Activated naive CD4-positive, alpha-beta T cell treated with anti-CD3 and anti-CD28 coated beads, Interleukin-2, amount 50 U/mL, for 24 hours (primary cell): ENCODE measurements at regions not wholly inside any gene's neighbourhood (a gene's known extent, or its start where the extent isn't known, plus 50 kb on each side); places are given as distances from the start of the nearest gene placed in this dataset.
"Not testable (repeated sequence)": the region's sequence is repeated elsewhere in the genome, so short reads cannot be mapped to it uniquely, and the experiment has no call there.

ENCODE experiments used
- H3K27ac Mint-ChIP-seq: one replicate; pipeline ENCODE4 v1.8.0; 2021; ENCODE audit warnings: mild to moderate bottlenecking, mixed read lengths
- H3K27me3 Mint-ChIP-seq: one replicate; pipeline ENCODE4 v1.8.0; 2021; ENCODE audit warnings: mixed read lengths
- H3K36me3 Mint-ChIP-seq: one replicate; pipeline ENCODE4 v1.8.0; 2021; ENCODE audit warnings: mixed read lengths
- H3K4me1 Mint-ChIP-seq: one replicate; pipeline ENCODE4 v1.8.0; 2021; ENCODE audit warnings: mixed read lengths
- H3K4me3 Mint-ChIP-seq: one replicate; pipeline ENCODE4 v1.8.0; 2021; ENCODE audit warnings: mild to moderate bottlenecking, mixed read lengths
- H3K9me3 Mint-ChIP-seq: one replicate; pipeline ENCODE4 v1.8.0; 2021; ENCODE audit warnings: mixed read lengths

DNA sequence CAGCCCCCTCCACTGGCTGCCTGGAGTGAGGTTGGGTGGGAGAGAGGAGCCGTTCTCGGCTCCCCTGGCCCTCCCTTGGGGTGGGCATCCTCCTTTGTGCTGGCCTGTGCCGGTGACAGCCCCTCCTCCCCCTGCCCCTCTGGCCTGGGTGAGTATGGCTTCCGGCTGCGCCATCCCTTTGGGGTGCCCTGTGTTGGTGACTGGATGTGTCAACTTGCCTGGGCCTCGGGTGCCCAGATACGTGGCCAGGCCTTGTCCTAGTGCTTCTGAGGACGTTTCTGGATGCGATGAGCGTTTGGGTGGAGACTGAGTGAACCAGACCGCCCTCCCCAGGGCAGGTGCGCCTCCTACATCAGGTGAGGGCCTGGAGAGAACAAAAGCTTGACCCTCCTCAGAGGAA, 59.7 kb downstream of the PLXNA1 start:
- Mint-ChIP-seq H3K4me3 (no peak overlapping the region), H3K27me3 (no peaks in the 10 kb centered on the region), H3K9me3 (no peaks in the 10 kb centered on the region), H3K4me1 (no peaks in the 10 kb centered on the region), H3K36me3 (no peaks in the 10 kb centered on the region), H3K27ac (no peak overlapping the region)

DNA sequence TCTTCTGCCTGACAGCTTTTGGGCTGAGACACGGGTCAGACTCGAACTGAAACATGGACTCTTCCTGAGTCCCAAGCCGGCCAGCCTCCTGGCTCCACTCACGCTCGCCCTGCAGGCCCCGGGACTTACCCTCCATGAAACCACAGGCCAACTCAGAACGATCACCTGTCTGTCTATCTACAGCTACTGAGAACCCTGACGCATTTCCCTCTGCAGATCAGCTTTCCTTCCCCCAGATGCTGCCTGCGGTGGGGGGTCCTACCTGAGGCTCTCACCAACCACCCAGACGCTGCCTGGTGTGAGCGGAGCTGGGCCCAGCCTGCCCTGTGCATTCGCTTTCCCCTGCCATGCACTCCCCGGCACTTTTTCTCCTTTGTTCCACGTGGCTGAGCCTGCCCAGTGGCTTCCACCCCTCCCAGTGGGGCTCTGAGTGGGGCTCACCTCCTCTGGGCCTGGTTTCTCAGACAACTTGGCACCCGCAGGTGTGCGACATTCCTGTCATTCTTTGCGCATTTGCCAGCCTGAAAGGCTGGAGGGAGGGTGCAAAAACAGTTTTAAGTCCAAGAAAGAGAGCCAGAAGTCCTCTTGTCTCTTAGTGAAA, 60.2 kb downstream of the PLXNA1 start:
- Mint-ChIP-seq H3K9me3 (peaks cover 1% of the 10 kb centered on the region), H3K4me1 (no peaks in the 10 kb centered on the region), H3K27me3 (no peaks in the 10 kb centered on the region), H3K4me3 (no peak overlapping the region), H3K27ac (no peak overlapping the region), H3K36me3 (no peaks in the 10 kb centered on the region)

DNA sequence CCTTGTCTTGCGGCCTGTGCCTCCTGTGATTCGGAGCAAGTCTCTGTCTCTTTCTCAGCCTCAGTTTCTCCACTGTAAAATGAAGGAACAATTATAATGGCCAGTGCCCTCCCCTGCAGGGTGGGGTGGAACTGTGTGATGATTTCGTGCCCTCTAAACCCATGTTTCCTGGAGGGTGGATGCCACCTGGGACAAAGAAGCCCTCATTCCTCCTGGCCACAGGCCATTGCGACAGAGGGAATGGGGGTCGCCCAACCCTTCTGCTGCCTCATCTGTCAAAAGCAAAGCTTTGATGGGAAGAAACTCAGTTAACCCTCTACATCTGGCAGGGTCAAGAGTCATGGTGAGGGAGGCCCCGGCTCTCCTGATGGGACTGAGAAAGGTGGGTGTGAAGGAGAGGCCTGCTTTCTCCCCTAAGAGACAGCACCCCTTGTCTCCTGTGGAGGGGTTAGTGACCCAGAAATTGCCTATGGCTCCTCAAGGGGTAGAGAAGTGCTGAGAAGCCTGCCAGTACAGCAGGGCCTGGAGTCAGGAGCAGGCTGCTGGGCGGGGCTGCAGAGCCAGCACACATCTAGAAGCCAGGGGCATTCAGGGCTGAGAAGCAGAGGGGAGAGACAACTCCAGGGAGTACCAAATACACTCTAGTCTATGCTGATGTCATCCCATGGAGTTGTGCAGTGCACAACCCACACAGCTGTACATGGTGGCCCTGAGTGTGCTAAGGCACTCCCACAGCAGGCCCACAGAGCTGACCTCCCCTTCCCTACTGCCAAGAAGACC, 61.0 kb downstream of the PLXNA1 start:
- peaks cover 9% of the 10 kb centered on the region for H3K9me3 Mint-ChIP-seq
- no peak overlapping the region for H3K27ac Mint-ChIP-seq
- no peaks in the 10 kb centered on the region for H3K27me3 Mint-ChIP-seq
- no peaks in the 10 kb centered on the region for H3K36me3 Mint-ChIP-seq
- no peaks in the 10 kb centered on the region for H3K4me1 Mint-ChIP-seq
- H3K4me3 Mint-ChIP-seq = no peak overlapping the region

DNA sequence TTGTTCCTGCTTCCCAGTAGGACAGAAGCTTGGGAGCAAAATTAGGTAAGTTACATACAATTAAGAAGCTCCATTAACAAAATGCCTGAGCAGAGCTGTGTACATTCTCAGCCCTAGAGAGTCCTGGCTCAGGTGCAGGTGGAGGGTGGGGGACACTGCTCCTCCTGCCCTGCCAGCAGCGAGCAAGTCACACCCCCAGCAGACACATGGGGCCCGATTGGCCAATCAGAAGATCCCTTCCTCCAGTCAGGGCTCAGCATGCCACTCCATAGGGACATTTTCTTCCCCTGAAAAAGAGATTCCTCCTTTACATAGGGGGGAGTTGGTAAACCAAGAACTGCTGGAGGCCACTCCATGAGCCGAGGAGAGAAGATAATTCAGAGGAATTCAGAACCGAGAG, 62.1 kb downstream of the PLXNA1 start:
- H3K9me3 Mint-ChIP-seq = peaks cover 12% of the 10 kb centered on the region
- no peaks in the 10 kb centered on the region for H3K4me1 Mint-ChIP-seq
- no peak overlapping the region for H3K27ac Mint-ChIP-seq
- H3K4me3 Mint-ChIP-seq = no peak overlapping the region
- no peaks in the 10 kb centered on the region for H3K36me3 Mint-ChIP-seq
- peaks cover 3% of the 10 kb centered on the region for H3K27me3 Mint-ChIP-seq

DNA sequence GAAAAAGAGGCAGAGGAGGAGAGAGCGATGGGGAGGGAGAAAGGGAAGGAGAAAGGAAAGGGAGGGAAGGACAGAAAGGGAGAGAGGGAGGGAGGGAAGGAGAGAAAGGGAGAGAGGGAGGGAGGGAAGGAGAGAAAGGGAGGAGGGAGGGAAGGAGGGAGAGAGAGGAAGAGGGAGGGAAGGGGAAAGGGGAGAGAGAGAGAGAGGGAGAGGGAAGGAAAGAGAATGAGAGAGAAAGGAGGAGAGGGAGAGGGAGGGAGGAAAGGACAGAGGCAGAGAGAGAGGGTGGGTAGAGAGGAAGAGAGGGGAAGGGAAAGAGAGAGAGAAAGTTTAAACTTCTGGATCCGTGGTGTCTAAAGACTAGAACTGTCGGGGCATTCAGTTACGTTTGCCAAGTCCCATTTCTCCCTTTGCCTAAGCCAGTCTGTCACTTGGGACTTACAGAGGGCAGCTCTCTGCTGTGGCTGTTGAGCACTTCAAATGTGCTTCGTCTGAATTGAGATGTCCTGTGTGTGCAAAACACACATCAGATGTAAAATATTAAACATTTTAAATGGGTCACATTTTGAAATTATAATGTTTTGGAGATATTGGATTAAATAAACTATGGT, 62.6 kb downstream of the PLXNA1 start:
- H3K9me3 Mint-ChIP-seq = peaks cover 12% of the 10 kb centered on the region

DNA sequence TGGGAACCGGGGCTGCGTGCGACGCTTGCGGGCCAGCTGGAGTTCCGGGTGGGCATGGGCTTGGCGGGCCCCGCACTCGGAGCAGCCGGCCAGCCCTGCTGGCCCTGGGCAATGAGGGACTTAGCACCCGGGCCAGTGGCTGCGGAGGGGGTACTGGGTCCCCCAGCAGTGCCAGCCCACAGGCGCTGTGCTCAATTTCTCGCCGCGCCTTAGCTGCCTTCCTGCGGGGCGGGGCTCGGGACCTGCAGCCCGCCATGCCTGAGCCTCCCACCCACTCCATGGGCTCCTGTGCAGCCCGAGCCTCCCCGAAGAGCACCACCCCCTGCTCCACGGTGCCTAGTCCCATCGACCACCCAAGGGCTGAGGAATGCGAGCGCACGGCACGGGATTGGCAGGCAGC, 63.8 kb downstream of the PLXNA1 start:
- peaks cover 12% of the 10 kb centered on the region for H3K9me3 Mint-ChIP-seq
- not testable (repeated sequence) for H3K27me3 Mint-ChIP-seq, H3K4me1 Mint-ChIP-seq, H3K27ac Mint-ChIP-seq, H3K4me3 Mint-ChIP-seq, H3K36me3 Mint-ChIP-seq

More for the DNA sequence above, 62.6 kb downstream of the PLXNA1 start:
- Mint-ChIP-seq H3K4me3 (no peak overlapping the region), H3K27ac (no peak overlapping the region), H3K27me3 (peaks cover 4% of the 10 kb centered on the region), H3K4me1 (no peaks in the 10 kb centered on the region), H3K36me3 (no peaks in the 10 kb centered on the region)

DNA sequence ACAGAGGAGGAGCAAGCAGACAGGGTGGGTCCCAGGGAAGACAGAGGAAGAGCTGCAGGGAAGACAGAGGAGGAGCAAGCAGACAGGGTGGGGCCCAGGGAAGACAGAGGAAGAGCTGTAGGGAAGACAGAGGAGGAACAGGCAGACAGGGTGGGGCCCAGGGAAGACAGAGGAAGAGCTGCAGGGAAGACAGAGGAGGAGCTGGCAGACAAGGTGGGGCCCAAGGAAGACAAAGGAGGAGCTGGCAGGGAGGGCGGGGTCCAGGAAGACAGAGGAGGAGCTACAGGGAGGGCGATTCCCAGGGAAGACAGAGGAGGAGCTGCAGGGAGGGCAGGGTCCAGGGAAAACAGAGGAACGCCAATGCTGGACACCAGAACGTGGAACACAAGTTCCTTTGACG, 66.5 kb downstream of the PLXNA1 start:
- peaks cover 12% of the 10 kb centered on the region for H3K9me3 Mint-ChIP-seq
- peaks cover 5% of the 10 kb centered on the region for H3K27me3 Mint-ChIP-seq
- no peaks in the 10 kb centered on the region for H3K4me1 Mint-ChIP-seq
- no peak overlapping the region for H3K4me3 Mint-ChIP-seq
- H3K36me3 Mint-ChIP-seq = no peaks in the 10 kb centered on the region
- H3K27ac Mint-ChIP-seq = no peak overlapping the region

DNA sequence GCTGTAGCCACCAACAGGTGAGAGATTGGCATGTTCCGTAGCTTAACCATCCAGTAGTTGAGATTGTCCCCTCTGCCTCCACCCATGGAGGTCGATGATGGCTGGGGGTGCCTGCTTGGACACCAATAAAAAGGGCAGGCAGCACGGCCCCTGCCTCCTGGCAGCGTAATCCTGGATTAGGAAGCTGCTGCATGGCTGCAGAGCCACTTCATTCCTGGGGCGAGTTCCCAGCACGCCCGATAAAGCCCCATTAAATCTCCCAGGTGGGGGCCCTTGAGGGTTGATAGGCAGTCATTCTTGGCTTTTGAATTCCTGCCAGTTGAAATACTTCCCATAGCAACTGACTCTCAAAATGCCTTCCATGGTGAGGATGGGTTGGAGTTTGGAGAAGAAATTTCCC, 67.8 kb downstream of the PLXNA1 start:
- Mint-ChIP-seq H3K4me1 (no peaks in the 10 kb centered on the region), H3K4me3 (no peak overlapping the region), H3K27ac (no peak overlapping the region), H3K27me3 (peaks cover 5% of the 10 kb centered on the region), H3K9me3 (peaks cover 12% of the 10 kb centered on the region), H3K36me3 (no peaks in the 10 kb centered on the region)

DNA sequence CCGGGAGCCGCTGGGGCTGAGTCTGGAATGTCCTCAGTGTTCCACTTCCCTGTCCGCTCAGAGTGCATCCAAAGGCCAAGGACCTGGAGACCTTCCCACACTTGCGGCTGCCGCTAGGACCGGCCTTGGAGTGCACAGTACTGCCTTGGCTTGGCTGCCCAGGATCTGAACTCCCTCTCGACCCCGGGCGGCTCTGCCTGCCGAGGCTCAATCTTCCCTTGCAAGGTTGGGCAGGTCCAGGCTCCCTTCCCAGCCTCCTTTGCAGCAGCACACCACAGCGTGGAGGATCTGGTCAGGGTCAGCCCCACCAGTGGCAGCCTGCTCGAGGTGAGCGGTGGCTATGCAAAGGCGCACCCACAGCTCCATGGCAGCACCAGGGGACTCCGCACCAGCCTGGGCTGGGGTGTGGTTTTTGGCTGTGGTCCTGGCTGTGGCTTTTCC, 69.2 kb downstream of the PLXNA1 start:
- no peak overlapping the region for H3K27ac Mint-ChIP-seq
- H3K4me1 Mint-ChIP-seq = no peaks in the 10 kb centered on the region
- H3K27me3 Mint-ChIP-seq = peaks cover 5% of the 10 kb centered on the region
- H3K36me3 Mint-ChIP-seq = no peaks in the 10 kb centered on the region
- H3K9me3 Mint-ChIP-seq = peaks cover 13% of the 10 kb centered on the region
- no peak overlapping the region for H3K4me3 Mint-ChIP-seq

DNA sequence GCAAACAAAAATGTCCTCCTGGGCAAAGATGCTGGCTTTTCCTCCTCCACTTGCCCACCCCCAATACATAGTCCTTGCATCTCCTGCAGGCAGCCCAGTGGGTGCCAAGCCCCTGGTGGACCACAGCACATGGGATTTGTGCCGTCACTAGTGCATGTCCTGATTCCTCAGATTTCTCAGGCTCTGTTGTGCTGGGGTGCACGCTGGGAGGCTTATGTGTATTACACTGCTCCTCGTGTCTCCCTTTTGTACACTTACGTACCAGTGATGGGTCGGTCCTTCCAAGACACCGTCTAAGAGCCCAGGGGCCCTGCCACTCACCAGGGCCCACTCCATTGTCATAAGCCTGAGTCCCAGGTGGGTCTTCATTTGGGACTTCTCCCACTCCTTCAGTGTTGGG, 70.1 kb downstream of the PLXNA1 start:
- H3K36me3 Mint-ChIP-seq = peaks cover 3% of the 10 kb centered on the region
- H3K27me3 Mint-ChIP-seq = peaks cover 5% of the 10 kb centered on the region
- H3K4me3 Mint-ChIP-seq = no peak overlapping the region
- peaks cover 20% of the 10 kb centered on the region for H3K9me3 Mint-ChIP-seq
- H3K27ac Mint-ChIP-seq = no peak overlapping the region
- no peaks in the 10 kb centered on the region for H3K4me1 Mint-ChIP-seq

DNA sequence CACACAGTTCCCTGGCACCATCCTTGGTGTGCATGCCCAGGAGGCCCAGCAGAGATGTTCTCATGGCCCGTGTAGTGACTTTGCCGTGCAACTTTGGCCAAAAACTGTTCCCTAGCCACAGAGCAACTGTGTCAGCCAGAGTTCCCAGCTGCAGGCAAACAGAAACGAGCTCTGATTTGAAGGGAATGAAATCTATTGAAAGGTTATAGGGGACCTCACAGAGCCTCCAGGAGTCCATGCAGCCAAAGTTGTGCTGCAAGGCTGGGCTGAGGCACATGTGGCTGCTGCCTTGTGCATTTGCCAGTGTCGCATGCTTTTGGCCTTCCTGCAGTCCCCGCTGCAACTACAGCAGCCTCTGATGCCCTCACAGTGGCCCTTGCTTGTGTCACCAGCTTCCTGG, 70.5 kb downstream of the PLXNA1 start:
- Mint-ChIP-seq H3K27me3 (peaks cover 5% of the 10 kb centered on the region), H3K27ac (no peak overlapping the region), H3K9me3 (peaks cover 16% of the 10 kb centered on the region), H3K4me3 (no peak overlapping the region), H3K36me3 (peaks cover 3% of the 10 kb centered on the region), H3K4me1 (no peaks in the 10 kb centered on the region)

DNA sequence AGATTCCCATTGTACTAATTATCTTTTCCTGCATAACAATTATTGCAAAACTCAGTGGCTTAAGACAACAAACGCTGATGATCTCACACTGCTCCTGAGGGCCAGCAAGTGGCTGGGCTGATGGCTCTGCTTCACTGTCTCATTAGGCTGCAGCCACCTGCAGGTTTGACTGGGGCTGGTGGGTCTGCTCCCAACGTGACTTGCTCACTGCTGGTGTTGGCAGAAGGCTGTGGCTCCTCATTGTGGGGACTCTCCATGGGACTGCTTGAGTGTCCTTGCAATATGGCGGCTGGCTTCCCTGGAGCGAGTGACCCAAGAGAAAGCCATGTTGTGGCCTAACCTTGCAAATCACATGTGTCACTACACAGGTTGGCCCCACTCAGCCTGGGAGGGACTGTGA, 71.1 kb downstream of the PLXNA1 start:
- no peak overlapping the region for H3K4me3 Mint-ChIP-seq
- peaks cover 3% of the 10 kb centered on the region for H3K36me3 Mint-ChIP-seq
- no peaks in the 10 kb centered on the region for H3K4me1 Mint-ChIP-seq
- H3K27me3 Mint-ChIP-seq = peaks cover 5% of the 10 kb centered on the region
- peaks cover 12% of the 10 kb centered on the region for H3K9me3 Mint-ChIP-seq
- no peak overlapping the region for H3K27ac Mint-ChIP-seq

DNA sequence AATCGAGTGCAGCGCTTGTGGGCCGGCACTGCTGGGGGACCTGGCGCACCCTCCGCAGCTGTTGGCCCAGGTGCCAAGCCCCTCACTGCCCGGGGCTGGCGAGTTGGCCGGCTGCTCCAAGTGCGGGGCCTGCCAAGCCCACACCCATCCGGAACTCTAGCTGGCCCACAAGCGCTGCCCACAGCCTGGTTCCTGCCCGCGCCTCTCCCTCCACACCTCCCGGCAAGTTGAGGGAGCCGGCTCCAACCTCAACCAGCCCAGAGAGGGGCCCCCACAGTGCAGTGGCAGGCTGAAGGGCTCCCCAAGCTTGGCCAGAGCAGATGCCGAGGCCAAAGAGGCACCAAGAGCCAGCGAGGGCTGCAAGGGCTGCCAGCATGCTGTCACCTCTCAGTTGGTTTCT, 73.4 kb downstream of the PLXNA1 start:
- Mint-ChIP-seq H3K36me3 (peaks cover 3% of the 10 kb centered on the region), H3K4me3 (no peak overlapping the region), H3K27me3 (no peaks in the 10 kb centered on the region), H3K27ac (no peak overlapping the region), H3K9me3 (peaks cover 14% of the 10 kb centered on the region), H3K4me1 (no peaks in the 10 kb centered on the region)

DNA sequence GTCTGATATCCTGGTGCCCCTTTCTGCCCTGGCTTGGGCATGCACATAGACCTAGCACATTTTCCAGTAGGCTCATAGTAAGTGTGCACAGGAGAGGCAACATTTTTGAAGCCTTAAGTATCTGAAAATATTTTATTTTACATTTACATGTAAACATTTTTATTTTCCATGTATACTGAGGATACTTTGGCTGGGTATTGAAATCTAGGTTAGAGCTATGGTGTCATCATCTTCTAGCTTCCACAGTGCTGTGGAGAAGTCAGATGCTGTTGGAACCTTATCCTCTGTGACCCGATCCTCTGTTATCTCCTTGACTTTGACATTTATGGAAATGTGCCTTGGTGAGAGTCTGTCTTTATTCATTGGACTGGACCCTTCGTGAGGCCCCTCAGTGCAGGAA, 74.1 kb downstream of the PLXNA1 start:
- Mint-ChIP-seq H3K27me3 (peaks cover 1% of the 10 kb centered on the region), H3K4me1 (no peaks in the 10 kb centered on the region), H3K9me3 (peaks cover 14% of the 10 kb centered on the region), H3K36me3 (peaks cover 3% of the 10 kb centered on the region), H3K27ac (no peak overlapping the region), H3K4me3 (no peak overlapping the region)

DNA sequence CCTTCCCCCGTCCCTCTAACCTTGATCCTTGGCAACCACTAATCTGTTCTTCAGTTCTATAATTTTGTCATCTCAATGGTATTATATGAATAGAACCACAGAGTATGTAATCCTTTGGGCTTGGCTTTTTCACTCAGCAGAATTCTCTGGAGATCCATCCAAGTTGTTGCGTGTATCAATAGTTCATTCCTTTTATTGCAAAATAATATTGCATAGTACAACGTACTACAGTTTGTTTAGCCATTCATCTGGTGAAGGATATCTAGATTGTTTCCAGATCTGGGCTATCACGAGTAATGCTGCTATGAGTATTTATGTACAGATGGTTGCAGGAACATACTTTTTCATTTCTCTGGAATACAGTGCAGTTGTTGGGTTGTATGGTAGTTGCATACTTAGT, 76.2 kb downstream of the PLXNA1 start:
- peaks cover 3% of the 10 kb centered on the region for H3K36me3 Mint-ChIP-seq
- peaks cover 14% of the 10 kb centered on the region for H3K9me3 Mint-ChIP-seq
- H3K27me3 Mint-ChIP-seq = peaks cover 5% of the 10 kb centered on the region
- no peaks in the 10 kb centered on the region for H3K4me1 Mint-ChIP-seq
- no peak overlapping the region for H3K27ac Mint-ChIP-seq
- no peak overlapping the region for H3K4me3 Mint-ChIP-seq

DNA sequence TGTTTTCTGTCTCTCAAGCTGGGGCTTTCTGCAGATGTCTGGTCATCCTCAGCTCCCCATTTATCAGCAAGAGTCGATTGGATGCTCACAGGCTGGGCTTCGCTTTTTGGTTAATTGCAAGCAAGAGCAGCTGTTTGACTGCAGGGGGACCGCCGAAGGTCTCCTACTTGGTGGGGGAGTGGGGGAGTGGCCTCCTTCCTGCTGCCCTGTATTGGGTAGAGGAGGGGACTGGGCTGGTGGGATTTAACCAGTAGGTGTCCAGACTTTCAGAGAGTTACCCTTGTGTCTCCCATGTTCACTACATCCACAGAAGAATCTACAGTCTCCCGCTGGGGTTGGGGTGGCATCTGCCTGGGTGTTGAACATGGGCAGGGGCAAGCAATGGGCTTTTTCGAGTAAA, 78.7 kb downstream of the PLXNA1 start:
- H3K9me3 Mint-ChIP-seq = peaks cover 14% of the 10 kb centered on the region

More for the DNA sequence above, 78.7 kb downstream of the PLXNA1 start:
- Mint-ChIP-seq H3K27ac (no peak overlapping the region), H3K27me3 (peaks cover 9% of the 10 kb centered on the region), H3K4me1 (no peaks in the 10 kb centered on the region), H3K4me3 (no peak overlapping the region), H3K36me3 (peaks cover 3% of the 10 kb centered on the region)
